CD1c-positive myeloid dendritic cell (primary cell): ENCODE measurements at regions not wholly inside any gene's neighbourhood (a gene's known extent, or its start where the extent isn't known, plus 50 kb on each side); places are given as distances from the start of the nearest gene placed in this dataset.
"Not testable (repeated sequence)": the region's sequence is repeated elsewhere in the genome, so short reads cannot be mapped to it uniquely, and the experiment has no call there.

Experiments
- DNase-seq: peaks from one replicate; pipeline ENCODE4 v3.0.0-alpha.2; 2016; ENCODE audit errors: extremely low spot score

DNA sequence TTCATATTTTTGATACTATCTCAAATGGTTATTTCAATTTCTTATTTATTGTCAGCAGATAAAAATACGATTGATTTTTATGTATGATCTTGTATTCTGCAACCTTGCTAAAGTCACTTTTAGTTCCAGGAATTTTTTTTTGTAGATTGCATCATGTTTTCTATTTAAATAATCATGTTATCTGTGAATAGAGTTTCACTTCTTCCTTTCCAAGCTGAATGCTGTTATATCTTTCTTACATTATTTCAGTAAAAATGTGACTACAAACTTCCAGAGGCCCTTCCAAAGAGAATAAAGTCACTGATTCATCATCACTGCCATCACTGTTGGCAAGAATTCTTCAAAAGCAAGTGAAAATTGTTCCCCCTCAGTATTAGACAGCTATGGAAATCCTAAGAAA is 104.7 kb upstream of the RAP1B start:
- peak; percentile 72 for DNase-seq

DNA sequence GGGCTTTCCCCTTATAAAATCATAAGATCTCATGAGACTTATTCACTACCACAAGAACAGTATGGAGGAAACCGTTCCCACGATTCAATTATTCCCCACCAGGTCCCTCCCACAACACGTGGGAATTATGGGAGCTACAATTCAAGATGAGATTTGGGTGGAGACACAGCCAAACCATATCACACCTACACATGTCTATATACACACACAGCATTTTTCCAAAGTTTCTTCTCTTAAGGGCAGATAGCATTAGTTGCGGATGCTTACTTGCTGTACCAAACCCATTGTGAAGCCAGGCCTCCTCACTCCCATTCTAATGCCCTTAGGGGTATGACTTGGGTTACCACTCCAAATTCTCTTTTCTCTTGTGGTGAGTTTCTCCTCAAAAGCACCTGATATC is 104.1 kb upstream of the RAP1B start:
- DNase-seq, result no peak

DNA sequence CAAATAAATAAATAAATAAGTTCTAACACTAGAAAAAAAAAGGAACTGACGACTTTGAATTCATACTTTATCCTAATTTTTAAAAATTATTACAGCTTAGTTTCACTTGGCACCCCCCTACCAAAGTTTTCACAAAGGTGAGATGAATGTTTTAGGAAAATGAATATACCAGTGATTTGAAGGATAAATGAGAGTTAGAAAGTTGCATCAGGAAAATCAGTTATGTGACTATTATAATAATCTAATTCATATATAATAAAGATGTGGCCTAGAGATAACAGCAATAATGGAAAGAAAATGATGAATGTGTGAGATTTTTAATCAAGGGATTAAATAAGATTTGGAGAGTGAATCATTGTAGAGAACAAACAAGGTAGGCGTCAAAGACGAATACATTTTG is 103.0 kb upstream of the RAP1B start:
- DNase-seq, result no peak

DNA sequence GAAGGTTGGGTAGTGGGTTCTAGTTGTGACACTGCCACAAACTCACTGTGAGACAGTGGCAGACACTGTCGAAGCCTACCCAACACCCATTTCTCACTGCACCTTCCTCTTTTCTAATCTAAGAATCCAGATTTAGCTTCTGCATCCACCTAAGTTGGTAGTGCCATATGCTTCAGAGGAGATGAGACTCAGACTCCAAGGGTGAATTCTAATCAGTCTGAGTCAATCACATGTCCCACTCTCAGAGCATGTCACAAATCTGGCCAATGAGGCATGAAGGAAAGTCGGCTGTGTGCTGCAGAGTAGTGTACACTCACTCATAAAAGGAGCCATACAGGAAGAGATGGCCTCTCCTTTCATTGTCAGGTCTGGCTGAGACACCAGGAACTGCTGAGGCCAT is 102.1 kb upstream of the RAP1B start:
- no peak for DNase-seq

DNA sequence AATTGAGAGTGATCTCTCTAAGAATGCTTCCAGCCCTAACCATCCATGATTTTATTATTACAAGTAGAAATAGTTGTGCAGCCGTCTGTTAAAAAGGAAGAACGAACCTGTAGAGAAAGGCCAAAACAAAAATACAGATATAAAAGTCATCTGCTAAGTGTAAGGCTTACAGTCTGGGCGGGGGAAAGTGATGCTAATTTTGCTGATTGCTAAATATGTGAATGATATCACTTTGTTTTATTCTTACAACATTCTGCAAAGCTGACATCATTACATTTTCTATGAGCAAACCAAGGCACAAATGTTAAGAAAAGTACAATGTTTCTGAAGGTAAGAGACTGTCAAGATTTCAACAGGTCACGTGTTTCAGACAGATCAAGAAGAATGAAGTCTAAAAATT is 101.5 kb upstream of the RAP1B start:
- no peak for DNase-seq

DNA sequence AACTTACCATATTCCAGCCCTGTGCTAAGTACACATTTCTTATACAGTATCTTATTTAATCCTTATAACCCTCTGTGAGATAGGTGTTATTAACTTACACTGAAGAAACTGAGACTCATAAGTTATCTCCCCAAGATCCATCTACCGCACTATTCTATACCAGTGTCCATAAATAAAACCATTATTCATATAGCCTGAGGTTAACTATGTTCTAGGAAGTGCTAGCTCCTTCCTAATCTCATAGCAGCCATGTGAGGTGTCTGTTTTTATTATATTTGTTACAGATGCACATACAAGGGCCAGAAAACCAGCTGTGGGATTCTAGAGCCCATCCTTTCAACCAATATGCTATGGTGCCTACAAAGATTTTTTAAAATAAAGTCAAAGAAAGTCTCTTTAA is 100.3 kb upstream of the RAP1B start:
- DNase-seq, result no peak

DNA sequence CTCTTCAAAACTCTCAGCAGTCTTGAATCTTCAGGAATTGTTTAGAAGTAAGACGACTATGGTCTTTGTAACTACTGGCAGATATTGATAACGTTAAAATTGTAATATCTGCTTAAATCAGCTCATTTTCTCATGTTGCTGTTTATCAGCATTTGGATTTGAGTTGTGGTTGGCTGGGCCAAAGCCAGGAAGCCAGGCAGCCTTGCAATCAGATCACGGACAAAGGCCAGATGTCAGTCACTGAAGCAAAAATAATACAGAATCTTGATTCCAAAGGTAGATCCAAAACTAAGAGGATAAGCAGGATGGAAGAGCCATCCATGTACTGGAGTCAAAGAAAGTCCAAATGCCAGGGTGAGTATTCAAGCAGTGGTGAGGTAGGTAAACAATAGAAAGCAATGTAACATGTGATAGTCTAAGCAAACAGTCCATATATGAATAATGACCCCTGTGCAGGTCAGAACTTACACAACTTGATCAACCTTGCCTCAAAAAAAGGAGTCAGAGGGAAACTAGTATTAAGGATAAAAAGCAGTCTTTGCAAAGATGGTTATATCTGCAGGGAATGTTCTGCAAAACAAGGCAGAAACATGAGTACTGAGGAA is 95.8 kb upstream of the RAP1B start:
- no peak for DNase-seq

DNA sequence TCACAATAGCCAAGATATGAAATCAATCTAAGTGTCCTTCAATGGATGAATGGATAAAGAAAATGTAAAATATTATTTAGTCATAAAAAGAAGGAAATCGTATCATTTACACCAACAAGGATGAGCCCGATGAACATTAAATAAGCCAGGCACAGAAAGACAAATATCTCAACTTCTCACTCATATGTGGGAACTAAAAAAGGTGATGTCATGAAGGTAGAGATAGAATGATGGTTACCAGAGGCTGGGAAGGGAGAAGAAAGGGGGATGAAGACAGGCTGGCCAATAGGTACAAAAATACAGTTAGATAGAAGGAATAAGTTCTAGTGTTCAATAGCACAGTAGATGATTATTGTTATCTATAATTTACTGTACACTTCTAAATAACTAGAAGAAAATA is 94.9 kb upstream of the RAP1B start:
- DNase-seq, result no peak

DNA sequence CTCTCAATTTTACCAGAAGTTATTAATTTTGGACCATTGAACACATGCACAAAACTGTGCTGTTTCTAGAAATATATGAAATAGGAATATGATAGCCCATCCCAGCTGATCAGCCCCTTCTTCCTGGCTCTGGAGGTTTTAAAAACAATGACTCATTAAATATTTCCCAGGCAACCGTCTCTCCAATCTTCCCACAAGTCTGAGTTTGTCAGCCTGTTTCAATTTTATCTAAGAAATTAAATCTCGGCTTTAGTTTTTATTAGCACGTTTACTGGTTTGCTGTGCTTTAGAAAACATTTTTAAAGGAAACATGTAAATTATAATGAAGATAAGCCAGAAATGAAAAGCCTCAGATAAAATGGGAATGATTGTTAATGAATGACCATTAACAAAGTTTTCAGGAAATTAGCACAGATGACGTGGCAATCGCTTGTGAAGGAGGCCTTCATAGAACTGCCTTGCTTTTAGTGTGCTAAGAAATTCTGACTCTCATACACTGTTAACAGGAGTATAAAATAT is 89.3 kb upstream of the RAP1B start:
- no peak for DNase-seq

DNA sequence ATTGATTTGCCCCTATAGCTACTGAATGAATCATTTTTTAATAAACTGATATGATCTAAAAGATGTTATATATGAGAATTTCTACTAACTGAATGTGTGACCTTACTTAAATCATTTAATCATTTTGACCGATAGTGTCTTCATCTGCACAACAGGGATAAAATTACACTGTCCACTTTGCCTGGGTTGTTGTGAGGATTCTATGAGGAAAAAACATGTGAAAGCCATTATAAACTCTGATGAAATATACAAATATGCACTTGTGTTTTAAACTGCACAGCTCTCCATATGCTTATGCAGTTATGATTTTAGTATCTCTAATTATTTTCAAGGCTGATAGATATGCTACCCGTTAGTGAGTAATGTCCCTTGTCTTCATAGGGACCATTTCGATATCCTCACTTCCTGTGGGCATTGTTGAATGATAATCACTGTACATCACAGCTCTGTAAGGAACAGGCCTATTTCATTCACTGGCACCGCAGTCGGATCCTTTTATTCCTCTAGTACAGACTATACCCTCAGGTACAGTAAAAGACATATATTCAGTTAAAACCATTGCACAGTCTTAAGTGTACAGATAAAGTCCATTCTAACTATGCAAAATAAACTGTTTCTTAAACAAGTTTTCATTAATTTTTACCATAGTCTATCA is 88.7 kb upstream of the RAP1B start:
- no peak for DNase-seq

DNA sequence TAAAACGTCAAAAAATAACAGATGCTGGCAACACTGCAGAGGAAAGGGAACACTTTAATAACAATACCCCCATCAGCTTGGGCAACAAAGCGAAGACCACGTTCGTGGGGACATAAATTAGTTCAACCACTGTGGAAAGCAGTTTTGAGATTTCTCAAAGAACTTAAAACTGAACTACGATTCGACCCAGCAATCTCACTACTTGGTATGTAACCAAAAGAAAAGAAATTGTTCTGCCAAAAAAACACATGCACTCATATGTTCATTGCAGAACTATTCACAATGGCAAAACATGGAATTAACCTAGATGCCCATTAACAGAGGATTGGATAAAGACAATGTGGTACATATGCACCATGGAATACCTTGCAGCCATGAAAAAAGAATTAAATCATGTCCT is 81.2 kb upstream of the RAP1B start:
- no peak for DNase-seq

DNA sequence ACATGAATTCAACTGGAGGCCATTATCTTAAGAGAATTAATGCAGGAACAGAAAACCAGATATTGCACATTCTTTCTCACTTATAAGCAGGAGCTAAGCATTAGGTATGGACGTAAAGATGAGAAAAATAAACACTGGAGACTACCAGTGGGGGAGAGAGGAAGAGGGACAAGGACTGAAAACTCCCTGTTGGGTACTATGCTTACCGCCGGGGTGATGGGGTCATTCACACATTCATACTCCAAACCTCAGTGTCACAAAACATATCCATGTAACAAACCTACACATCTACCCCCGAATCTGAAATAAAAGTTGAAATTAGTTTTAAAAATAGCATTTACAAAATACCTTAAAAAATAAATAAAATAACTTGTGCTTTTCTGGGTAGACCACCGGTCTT is 80.8 kb upstream of the RAP1B start:
- no peak for DNase-seq

DNA sequence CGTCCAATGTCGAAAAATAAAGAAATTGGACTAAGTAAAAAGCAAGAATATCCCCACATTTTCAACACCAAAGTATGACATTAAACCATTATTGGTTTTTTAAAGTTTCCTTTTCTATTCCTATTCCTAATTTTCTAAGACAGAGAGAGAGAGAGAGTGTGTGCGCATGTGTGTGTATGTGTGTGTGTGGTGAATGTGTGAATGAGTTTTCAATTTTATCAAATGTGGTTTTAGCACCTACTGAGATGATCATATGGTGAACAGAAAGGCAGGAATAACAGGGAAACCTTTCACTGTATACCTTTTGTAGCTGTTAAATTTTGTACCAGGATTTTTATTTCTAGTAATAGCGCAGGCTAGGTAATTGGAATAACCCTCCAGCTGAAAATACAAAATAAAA is 80.4 kb upstream of the RAP1B start:
- no peak for DNase-seq

DNA sequence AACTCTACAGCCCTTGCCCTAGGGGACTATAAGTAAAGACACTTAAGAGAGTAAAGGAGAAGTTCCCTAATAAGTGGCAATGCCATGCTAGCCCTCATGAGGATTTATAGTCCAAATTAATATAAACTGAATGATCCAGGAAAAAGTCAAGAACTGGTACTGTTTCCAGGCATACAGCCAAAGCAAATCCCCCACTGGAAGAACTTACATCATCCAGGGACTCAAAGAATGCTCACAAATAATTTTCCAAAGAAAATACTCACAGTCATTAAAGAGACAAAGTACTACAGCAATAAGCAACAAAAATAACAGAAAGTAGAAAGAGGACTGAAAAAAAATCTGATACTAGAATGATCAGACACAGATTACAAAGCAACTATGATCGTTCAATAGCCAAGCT is 79.7 kb upstream of the RAP1B start:
- DNase-seq, result no peak

DNA sequence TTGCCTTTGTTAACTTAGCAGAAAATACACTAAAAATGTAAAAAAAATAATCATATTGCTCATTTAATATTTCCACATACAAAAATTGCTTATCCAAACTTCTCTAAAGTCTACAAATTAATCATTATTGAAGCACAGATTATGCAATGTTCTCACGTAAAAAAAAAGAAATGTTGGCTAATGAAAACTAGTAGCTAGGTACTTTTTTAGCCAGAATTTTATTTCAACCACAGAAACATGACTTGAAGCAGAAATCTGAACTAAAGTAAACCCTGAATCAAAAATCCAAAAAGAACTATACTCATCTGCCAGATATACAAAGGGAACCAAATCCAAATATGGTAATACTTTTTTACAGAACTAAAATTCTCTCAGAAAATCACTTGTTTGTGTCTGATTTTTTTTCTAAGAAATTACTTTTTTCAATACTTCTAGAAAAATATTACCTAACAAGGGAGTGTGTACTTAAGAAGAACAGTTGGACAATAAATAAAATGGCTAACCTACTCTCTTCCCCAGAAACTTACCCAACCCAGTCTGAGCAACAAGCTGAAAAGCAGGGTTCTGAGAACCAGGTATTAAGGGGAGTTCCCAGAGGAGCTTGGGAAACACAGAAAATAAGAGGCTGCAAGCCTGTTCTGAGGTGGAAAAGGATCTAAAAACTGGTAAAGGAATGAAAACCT is 78.4 kb upstream of the RAP1B start:
- DNase-seq, result peak; percentile 62

DNA sequence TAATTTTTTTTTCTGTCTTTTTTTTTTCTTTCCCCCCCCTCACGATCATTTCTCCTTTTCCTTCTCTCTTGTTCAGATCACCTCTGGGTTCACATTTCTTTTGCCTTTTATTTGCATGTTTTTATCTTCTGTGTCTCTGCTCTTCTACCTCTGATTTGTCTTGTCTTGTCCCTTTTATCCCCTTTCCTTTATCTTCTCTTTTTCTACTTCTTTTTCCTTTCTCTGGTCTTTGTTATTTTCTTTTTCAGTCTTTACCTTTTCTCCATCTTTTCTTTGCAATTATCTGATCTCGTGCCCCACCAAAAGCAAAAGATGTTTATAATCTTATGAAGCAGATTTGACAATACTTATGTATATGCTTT is 77.8 kb upstream of the RAP1B start:
- DNase-seq, result no peak

DNA sequence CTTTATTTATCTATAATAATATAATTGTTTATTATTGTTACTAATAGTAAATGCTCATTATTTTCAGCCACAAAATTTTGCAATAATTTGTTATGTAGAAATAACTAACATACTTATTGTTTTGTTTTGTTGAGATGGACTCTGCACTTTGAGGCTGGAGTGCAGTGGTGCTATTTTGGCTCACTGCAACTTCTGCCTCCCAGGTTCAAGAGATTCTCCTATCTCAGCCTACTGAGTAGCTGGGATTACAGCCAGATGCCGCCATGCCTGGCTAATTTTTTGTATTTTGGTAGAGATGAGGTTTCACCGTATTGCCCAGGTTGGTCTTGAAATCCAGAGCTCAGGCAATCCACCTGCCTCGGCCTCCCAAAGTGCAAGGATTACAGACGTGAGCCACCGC is 76.6 kb upstream of the RAP1B start:
- DNase-seq, result no peak

DNA sequence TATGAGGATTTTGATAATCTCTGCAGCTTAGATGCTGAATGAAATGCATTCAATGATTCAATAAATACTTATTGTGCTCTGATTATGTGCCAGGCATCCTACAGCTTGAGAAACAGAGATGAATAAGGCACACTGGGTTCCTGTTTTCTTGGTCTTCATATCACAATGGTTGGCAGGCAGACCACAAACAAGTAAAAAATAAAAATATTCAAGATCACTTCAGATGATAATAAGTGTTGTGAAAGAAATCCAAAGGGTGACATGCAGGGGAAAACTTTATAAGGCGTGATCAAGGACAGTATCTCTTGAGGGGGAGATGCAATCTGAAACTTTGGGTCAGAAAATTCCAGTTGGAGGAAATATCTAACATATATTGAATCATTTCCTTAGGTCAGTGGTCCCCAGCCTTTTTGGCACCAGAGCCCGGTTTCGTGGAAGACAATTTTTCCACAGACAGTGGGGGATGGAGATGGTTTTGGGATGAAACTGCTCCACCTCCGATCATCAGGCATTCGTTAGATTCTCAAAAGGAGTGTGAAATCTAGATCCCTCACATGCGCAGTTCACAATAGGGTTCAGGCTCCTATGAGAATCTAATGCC is 73.7 kb upstream of the RAP1B start:
- no peak for DNase-seq

DNA sequence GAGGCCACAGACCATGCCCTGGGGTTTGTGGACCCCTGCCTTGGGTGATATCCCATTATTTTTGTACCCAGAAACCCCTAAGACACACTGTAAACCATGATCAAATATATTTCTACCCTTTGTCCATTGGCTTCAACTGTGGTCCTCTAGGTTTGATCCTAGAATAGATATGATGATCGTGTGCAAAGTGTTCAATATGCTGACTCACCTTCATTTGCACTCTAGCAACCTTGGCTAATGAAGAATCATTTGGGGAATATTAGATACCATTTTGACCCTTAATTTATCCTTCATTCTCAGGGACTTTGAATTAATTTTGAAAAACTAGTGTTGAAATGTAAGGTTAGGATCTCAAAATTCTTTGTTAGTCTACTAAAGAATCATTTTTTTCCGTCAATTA is 73.1 kb upstream of the RAP1B start:
- DNase-seq, result no peak

DNA sequence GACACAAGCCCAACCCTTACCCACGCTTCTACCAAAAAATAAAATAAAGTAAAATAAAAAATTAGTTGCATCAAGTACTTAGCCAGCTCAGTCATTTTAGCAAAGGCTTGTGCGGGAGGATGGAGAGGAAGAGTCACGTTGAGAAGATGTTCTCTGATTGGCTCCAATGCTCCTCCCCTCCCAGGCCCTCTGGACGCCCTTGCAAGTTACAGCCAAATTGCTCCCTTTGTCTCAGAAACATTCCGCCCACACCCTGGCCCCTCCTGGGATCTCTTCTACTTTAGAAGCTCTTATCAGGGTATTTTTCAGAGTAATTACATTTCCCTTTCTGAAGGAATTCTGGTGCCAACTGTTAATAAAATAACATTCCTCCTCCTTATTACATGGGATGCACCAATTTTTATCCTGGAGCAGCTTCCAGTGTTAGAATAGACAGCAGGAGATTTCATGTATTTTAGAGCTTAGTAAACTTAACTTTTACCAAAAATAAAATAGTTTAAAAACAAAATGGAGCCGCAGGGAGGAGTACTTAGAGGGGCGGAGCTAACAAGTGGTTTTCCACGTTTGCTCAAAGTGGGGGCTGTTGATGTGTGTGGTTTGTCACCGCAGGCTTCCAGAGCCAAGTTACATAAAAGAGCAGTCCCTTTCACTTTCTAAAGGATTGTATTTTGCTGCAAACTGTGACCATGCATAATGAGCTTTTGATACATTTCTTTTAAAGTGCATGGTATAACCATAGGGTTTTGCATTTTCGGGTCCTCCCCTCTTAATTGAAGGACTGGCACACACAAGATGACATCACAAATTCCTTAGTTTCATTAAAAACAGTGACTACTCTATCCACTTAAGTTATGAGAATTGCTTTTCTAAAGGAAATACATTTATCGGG is 71.7 kb upstream of the RAP1B start:
- DNase-seq, result peak; percentile 53

DNA sequence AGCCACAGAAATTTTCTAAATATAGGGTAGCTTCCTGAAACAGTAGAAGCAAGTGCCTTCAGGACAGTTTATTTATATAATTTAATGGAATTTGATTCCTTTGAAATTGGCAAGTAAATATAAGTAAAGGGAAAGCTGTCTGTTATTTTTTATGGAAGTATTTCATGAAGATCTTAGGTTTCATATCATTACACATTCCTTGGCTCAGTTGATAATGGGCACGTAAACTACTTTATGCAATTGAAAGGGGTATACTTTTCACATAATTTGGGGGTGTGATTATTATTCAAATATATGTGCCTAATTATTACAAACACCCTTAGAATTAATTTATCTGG is 71.1 kb upstream of the RAP1B start:
- no peak for DNase-seq

DNA sequence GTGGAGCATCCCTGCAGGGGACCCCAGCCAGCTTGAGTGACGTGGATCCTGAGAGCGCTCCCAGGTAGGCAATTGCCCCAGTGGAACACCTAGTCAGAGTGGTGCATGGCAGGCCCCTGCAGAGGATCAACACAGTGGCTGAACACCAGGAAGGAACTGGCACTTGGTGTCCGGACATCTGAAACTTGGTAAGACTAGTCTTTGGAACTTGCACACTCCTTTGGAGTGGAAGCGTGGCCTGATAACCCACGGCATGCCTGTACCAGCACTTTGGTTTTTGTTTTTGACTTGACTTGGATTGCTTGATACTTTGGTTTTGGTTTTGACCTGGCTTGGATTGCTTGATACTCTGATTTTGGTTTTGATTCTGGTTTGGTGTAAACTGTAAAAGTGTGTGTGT is 69.9 kb upstream of the RAP1B start:
- DNase-seq, result not testable (repeated sequence)
